ENCODE measurements at regions not wholly inside any gene's neighbourhood (a gene's known extent, or its start where the extent isn't known, plus 50 kb on each side); places are given as distances from the start of the nearest gene placed in this dataset.

DNA sequence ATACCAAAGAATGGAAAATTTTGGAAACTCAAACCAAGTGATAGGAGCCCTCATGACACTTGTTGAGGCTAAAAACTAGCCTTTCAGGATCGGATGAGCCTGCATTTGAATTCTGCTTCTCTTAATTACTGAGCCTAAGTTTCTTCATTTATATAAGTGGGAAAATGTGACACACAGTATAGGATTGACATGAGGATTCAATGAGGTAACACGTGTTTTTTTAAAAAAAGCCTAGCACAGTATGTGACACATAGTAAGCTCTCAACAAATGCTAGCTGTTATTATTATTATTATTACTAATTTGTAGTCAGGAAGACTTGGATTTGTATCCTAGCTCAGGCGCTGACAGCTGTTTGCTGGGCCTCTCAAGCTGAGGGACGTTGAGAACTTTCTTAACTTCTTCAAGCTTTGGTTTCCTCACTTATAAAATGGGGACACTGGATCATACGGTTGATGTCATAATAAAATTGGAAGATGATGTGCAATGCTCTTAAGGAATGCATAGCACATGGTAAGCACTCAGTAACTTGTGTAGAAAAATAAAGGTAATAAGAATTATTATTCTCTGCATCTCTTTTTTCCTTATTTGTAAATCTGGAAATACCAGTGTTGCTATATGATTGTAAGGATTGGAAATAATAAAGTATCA is 55.4 kb upstream of the JUN start:
- TF ChIP-seq, protein P1, sequence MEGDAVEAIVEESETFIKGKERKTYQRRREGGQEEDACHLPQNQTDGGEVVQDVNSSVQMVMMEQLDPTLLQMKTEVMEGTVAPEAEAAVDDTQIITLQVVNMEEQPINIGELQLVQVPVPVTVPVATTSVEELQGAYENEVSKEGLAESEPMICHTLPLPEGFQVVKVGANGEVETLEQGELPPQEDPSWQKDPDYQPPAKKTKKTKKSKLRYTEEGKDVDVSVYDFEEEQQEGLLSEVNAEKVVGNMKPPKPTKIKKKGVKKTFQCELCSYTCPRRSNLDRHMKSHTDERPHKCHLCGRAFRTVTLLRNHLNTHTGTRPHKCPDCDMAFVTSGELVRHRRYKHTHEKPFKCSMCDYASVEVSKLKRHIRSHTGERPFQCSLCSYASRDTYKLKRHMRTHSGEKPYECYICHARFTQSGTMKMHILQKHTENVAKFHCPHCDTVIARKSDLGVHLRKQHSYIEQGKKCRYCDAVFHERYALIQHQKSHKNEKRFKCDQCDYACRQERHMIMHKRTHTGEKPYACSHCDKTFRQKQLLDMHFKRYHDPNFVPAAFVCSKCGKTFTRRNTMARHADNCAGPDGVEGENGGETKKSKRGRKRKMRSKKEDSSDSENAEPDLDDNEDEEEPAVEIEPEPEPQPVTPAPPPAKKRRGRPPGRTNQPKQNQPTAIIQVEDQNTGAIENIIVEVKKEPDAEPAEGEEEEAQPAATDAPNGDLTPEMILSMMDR (IDR thresholded peaks at IDR 0.05): no peak
- no peak for TF ChIP-seq POLR2A (IDR thresholded peaks at IDR 0.05)

Data from lower leg skin (tissue), 3 donors.